ENCODE measurements at regions not wholly inside any gene's neighbourhood (a gene's known extent, or its start where the extent isn't known, plus 50 kb on each side); places are given as distances from the start of the nearest gene placed in this dataset.
"Not testable (repeated sequence)": the region's sequence is repeated elsewhere in the genome, so short reads cannot be mapped to it uniquely, and the experiment has no call there.

- not testable (repeated sequence) for DNase-seq (ENCODE audit: low read depth)
Observed at GRCh38 chr10:33007731-33008381, 49.8 kb upstream of the ITGB1 start.

Measured in stimulated activated CD8-positive, alpha-beta memory T cell treated with anti-CD3 and anti-CD28 coated beads, Interleukin-15, amount 100 ng/mL, for 1 hour (primary cell).